ENCODE measurements at regions not wholly inside any gene's neighbourhood (a gene's known extent, or its start where the extent isn't known, plus 50 kb on each side); places are given as distances from the start of the nearest gene placed in this dataset.

DNA sequence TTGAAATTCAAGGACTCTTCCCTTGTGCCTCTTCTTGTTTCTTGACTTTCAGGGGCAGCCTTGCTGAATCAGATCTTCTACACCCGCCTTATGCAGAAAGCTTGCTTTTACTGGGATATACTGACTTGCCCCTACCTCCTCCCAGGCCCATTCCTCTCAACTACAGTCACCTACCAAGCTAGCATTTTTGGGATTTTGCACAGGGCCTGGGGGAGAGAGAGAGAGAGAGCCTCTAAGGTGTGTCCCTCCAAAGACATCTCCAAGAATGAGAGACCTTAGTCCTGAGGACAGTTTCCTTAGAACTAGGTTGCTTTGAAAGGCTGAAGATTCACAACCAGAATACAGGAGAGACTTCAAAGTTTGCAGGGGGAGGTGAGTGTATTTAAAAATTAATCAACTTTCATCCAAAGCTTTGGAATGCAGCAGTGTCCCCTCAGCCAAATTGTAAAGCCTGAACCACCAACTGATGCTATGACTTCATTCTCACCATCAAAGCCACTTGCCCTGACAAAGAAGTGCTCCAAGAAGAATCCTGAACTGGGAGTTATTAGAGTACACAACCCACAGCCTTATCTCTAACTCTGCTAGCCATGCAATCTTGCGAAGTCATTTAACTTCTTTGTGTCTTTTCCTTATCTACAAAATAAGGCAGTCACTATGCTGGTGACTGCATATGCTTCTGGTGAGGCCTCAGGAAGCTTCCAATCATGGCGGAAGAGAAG is 96.1 kb upstream of the EGLN3 start:
- H3K4me2 ChIP-seq = no peak overlapping the region
- no peaks in the 10 kb centered on the region for H3K36me3 ChIP-seq (ENCODE audit: insufficient read depth)
- no peaks in the 10 kb centered on the region for H3K79me2 ChIP-seq (ENCODE audit: insufficient read depth, low read depth)
- H4K20me1 ChIP-seq (ENCODE audit: insufficient read depth) = no peaks in the 10 kb centered on the region
- no peaks in the 10 kb centered on the region for H3K27me3 ChIP-seq (ENCODE audit: insufficient read depth, low read depth)
- no peak overlapping the region for H3K4me3 ChIP-seq (IDR thresholded peaks at IDR 0.05; ENCODE audit: insufficient read depth, low read depth, low read length)
- H3K9ac ChIP-seq = no peak overlapping the region
- no peak overlapping the region for H2AFZ ChIP-seq (ENCODE audit: low read depth)
- TF ChIP-seq, protein P1, sequence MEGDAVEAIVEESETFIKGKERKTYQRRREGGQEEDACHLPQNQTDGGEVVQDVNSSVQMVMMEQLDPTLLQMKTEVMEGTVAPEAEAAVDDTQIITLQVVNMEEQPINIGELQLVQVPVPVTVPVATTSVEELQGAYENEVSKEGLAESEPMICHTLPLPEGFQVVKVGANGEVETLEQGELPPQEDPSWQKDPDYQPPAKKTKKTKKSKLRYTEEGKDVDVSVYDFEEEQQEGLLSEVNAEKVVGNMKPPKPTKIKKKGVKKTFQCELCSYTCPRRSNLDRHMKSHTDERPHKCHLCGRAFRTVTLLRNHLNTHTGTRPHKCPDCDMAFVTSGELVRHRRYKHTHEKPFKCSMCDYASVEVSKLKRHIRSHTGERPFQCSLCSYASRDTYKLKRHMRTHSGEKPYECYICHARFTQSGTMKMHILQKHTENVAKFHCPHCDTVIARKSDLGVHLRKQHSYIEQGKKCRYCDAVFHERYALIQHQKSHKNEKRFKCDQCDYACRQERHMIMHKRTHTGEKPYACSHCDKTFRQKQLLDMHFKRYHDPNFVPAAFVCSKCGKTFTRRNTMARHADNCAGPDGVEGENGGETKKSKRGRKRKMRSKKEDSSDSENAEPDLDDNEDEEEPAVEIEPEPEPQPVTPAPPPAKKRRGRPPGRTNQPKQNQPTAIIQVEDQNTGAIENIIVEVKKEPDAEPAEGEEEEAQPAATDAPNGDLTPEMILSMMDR (conservative IDR thresholded peaks at IDR 0.05; ENCODE audit: low read depth, low read length) = no peak
- peaks cover 10% of the 10 kb centered on the region for H3K4me1 ChIP-seq (ENCODE audit: low read depth, poor library complexity, severe bottlenecking)
- H3K27ac ChIP-seq = no peak overlapping the region

DNA sequence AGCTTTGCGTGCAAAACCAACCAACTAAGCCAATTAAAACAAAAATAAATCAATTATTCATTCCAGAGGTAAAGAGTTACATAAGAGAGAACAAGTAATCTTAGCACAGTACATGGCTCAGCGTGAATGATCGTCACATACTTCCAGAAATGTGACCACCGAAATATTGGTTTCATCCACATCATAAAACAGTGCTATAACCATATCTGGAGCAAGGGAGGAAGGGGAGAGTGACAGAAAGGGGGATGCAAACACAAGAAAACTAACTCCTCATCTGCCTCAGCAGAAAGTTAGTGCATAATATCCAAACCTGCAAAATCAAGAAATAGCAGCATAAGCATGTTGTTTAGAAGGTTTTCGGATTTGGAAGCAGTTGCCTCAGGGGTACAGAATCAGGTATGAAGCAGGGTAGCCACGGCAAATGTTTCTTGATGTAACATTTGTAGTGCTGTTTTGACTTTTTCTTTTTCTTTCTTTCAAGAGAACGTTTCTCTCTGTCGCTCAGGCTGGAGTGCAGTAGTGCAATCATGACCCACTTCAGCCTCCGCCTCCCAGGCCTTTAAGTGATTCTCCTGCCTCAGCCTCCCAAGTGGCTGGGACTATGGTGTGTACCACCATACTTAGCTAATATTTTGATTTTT is 93.9 kb upstream of the EGLN3 start:
- no peaks in the 10 kb centered on the region for H4K20me1 ChIP-seq (ENCODE audit: insufficient read depth)
- H3K4me2 ChIP-seq = no peak overlapping the region
- H3K79me2 ChIP-seq (ENCODE audit: insufficient read depth, low read depth) = no peaks in the 10 kb centered on the region
- H3K9ac ChIP-seq = no peak overlapping the region
- no peaks in the 10 kb centered on the region for H3K36me3 ChIP-seq (ENCODE audit: insufficient read depth)
- peaks cover 10% of the 10 kb centered on the region for H3K4me1 ChIP-seq (ENCODE audit: low read depth, poor library complexity, severe bottlenecking)
- H3K27ac ChIP-seq = no peak overlapping the region
- no peak overlapping the region for H3K4me3 ChIP-seq (IDR thresholded peaks at IDR 0.05; ENCODE audit: insufficient read depth, low read depth, low read length)
- H3K27me3 ChIP-seq (ENCODE audit: insufficient read depth, low read depth) = no peaks in the 10 kb centered on the region
- H2AFZ ChIP-seq (ENCODE audit: low read depth) = no peak overlapping the region
- TF ChIP-seq, protein P1 (conservative IDR thresholded peaks at IDR 0.05; ENCODE audit: low read depth, low read length) = no peak

DNA sequence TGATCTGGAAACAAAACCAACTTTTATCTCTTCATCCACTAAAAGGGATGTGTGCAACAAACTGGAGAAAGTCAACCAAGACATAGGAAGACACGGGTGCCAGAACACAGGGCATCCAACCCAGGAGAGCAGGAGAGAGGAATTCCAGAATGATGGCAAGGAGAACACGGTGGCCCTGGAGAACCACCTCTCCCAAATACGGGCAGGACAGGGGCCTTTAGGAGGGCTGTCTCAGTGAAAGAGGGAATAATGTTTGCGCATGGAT is 93.4 kb upstream of the EGLN3 start:
- Histone ChIP-seq H2AFZ (ENCODE audit: low read depth) (no peak overlapping the region), H4K20me1 (ENCODE audit: insufficient read depth) (no peaks in the 10 kb centered on the region), H3K36me3 (ENCODE audit: insufficient read depth) (no peaks in the 10 kb centered on the region), H3K79me2 (ENCODE audit: insufficient read depth, low read depth) (no peaks in the 10 kb centered on the region), H3K9ac (no peak overlapping the region), H3K4me3 (IDR thresholded peaks at IDR 0.05; ENCODE audit: insufficient read depth, low read depth, low read length) (no peak overlapping the region), H3K27ac (no peak overlapping the region), H3K4me1 (ENCODE audit: low read depth, poor library complexity, severe bottlenecking) (peaks cover 10% of the 10 kb centered on the region), H3K27me3 (ENCODE audit: insufficient read depth, low read depth) (no peaks in the 10 kb centered on the region), H3K4me2 (no peak overlapping the region)
- TF ChIP-seq, protein P1 (conservative IDR thresholded peaks at IDR 0.05; ENCODE audit: low read depth, low read length) = no peak

DNA sequence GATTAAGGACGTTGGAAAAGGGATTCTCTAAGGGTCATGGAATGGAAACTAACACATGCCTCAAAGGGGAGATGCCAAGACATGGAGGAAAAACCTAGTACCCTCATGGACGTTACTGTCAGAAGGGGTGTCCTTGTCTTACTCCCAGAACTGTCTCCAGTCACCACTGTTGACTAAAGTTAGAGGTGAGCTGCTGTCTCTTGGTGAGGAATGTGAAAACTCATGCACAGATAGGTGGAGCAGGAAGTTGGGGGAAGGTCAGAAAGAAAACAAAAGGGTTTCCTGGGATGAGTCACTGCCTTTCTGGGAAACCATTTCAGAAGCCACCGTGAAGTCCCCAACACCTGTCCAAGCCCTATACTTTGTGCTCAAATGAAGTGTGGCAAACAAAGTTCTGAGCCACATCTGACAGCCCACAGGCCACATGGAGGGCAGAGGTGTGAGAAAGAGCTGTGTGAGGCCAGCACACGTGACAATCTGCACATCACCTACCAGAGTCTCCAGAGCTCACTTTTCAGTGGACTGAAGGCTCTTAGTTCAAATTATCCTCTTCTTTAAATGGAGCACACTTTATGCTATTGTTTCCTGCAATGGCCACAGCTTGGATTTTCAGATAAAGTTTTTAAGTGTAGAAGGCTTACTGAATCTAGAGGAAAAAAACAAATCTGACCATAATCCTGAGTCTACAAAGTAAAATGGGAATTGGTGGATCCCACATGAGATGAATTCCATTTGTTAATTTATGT is 92.9 kb upstream of the EGLN3 start:
- Histone ChIP-seq H3K4me1 (ENCODE audit: low read depth, poor library complexity, severe bottlenecking) (peaks cover 10% of the 10 kb centered on the region), H4K20me1 (ENCODE audit: insufficient read depth) (no peaks in the 10 kb centered on the region), H3K9ac (no peak overlapping the region), H3K79me2 (ENCODE audit: insufficient read depth, low read depth) (no peaks in the 10 kb centered on the region), H2AFZ (ENCODE audit: low read depth) (no peak overlapping the region; the same call in 1 of the 2 replicates), H3K27me3 (ENCODE audit: insufficient read depth, low read depth) (no peaks in the 10 kb centered on the region), H3K4me3 (IDR thresholded peaks at IDR 0.05; ENCODE audit: insufficient read depth, low read depth, low read length) (no peak overlapping the region), H3K27ac (no peak overlapping the region), H3K36me3 (ENCODE audit: insufficient read depth) (no peaks in the 10 kb centered on the region), H3K4me2 (no peak overlapping the region)
- TF ChIP-seq, protein P1 (conservative IDR thresholded peaks at IDR 0.05; ENCODE audit: low read depth, low read length) = no peak

Data from KMS-11 (cell line).